HFFc6 (cell line): ENCODE measurements at regions not wholly inside any gene's neighbourhood (a gene's known extent, or its start where the extent isn't known, plus 50 kb on each side); places are given as distances from the start of the nearest gene placed in this dataset.
"Not testable (repeated sequence)": the region's sequence is repeated elsewhere in the genome, so short reads cannot be mapped to it uniquely, and the experiment has no call there.

Source experiments
- DNase-seq: peaks from one replicate; pipeline ENCODE4 v3.0.0-alpha.2; 2018
- H3K27ac Mint-ChIP-seq: 2 replicates; pipeline ENCODE4 v1.8.0; 2020; ENCODE audit warnings: mild to moderate bottlenecking, mixed read lengths
- H3K27me3 Mint-ChIP-seq: 2 replicates; pipeline ENCODE4 v1.8.0; 2021; ENCODE audit warnings: mild to moderate bottlenecking, moderate library complexity, mixed read lengths; ENCODE audit not compliant: insufficient read depth
- H3K36me3 Mint-ChIP-seq: 2 replicates; pipeline ENCODE4 v1.8.0; 2021; ENCODE audit warnings: low read depth, mixed read lengths
- H3K4me1 Mint-ChIP-seq: 2 replicates; pipeline ENCODE4 v1.8.0; 2020; ENCODE audit warnings: low read depth, mixed read lengths
- H3K4me3 Mint-ChIP-seq: 2 replicates; pipeline ENCODE4 v1.8.0; 2020; ENCODE audit warnings: mild to moderate bottlenecking, moderate library complexity, mixed read lengths
- H3K9me3 Mint-ChIP-seq: 2 replicates; pipeline ENCODE4 v1.8.0; 2020; ENCODE audit warnings: mild to moderate bottlenecking, mixed read lengths
- TF ChIP-seq, protein P1 (sequence below): fragments of 200-600 bp; sonication (generic); IDR thresholded peaks from 2 replicates; pipeline ENCODE4 v1.5.0; 2021; ENCODE audit warnings: antibody characterized with exemption, mild to moderate bottlenecking

- TF ChIP-seq, protein P1, sequence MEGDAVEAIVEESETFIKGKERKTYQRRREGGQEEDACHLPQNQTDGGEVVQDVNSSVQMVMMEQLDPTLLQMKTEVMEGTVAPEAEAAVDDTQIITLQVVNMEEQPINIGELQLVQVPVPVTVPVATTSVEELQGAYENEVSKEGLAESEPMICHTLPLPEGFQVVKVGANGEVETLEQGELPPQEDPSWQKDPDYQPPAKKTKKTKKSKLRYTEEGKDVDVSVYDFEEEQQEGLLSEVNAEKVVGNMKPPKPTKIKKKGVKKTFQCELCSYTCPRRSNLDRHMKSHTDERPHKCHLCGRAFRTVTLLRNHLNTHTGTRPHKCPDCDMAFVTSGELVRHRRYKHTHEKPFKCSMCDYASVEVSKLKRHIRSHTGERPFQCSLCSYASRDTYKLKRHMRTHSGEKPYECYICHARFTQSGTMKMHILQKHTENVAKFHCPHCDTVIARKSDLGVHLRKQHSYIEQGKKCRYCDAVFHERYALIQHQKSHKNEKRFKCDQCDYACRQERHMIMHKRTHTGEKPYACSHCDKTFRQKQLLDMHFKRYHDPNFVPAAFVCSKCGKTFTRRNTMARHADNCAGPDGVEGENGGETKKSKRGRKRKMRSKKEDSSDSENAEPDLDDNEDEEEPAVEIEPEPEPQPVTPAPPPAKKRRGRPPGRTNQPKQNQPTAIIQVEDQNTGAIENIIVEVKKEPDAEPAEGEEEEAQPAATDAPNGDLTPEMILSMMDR: no peak
- Mint-ChIP-seq H3K4me1 (no peaks in the 10 kb centered on the region), H3K36me3 (no peaks in the 10 kb centered on the region), H3K27ac (no peak overlapping the region), H3K9me3 (peaks cover 38% of the 10 kb centered on the region), H3K27me3 (no peaks in the 10 kb centered on the region), H3K4me3 (no peak overlapping the region)
- no peak for DNase-seq
Observed at GRCh38 chr13:54706336-54706735, 1677.7 kb downstream of the OLFM4 start.

GRCh38 chr13:54709546-54709945 lies 1680.9 kb downstream of the OLFM4 start:
- H3K27ac Mint-ChIP-seq: no peak overlapping the region
- no peaks in the 10 kb centered on the region for H3K36me3 Mint-ChIP-seq
- peaks cover 23% of the 10 kb centered on the region for H3K9me3 Mint-ChIP-seq
- TF ChIP-seq, protein P1: no peak
- no peaks in the 10 kb centered on the region for H3K4me1 Mint-ChIP-seq
- no peaks in the 10 kb centered on the region for H3K27me3 Mint-ChIP-seq
- H3K4me3 Mint-ChIP-seq: no peak overlapping the region
- DNase-seq: no peak

- DNase-seq: no peak
- no peaks in the 10 kb centered on the region for H3K36me3 Mint-ChIP-seq
- peaks cover 26% of the 10 kb centered on the region for H3K9me3 Mint-ChIP-seq
- TF ChIP-seq, protein P1: no peak
- no peak overlapping the region for H3K27ac Mint-ChIP-seq
- H3K4me1 Mint-ChIP-seq: no peaks in the 10 kb centered on the region
- H3K27me3 Mint-ChIP-seq: no peaks in the 10 kb centered on the region
- no peak overlapping the region for H3K4me3 Mint-ChIP-seq
Observed at GRCh38 chr13:54733639-54734038, 1705.0 kb downstream of the OLFM4 start.

GRCh38 chr13:54737211-54737610 lies 1708.6 kb downstream of the OLFM4 start:
- DNase-seq, H3K4me1 Mint-ChIP-seq, H3K36me3 Mint-ChIP-seq, H3K4me3 Mint-ChIP-seq, H3K27me3 Mint-ChIP-seq, H3K27ac Mint-ChIP-seq: not testable (repeated sequence)
- peaks cover 21% of the 10 kb centered on the region for H3K9me3 Mint-ChIP-seq

DNA sequence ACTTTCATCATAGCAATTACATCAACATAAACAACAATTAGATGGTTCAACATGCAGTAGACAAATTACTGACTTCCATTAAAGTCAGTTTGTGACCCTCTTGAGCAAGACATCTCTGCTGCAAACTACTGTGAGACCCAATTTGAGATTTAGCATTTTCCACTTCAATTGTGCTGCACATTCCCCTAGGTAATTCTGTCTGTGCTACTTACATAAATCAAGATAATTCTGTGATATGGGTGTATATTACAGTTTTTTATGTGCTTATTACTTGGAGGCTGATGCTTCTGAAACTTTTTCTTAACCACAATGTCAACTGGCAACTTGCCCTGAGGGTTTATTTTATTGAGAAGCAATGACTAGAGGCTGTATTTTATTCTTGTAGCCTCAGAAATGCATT lies 1714.4 kb downstream of the OLFM4 start:
- Mint-ChIP-seq H3K9me3 (peaks cover 20% of the 10 kb centered on the region), H3K27ac (no peak overlapping the region), H3K36me3 (no peaks in the 10 kb centered on the region), H3K4me3 (no peak overlapping the region), H3K27me3 (no peaks in the 10 kb centered on the region), H3K4me1 (no peaks in the 10 kb centered on the region)
- no peak for DNase-seq
- TF ChIP-seq, protein P1: no peak

GRCh38 chr13:54744747-54745146 lies 1716.1 kb downstream of the OLFM4 start:
- TF ChIP-seq, protein P1: no peak
- no peak overlapping the region for H3K27ac Mint-ChIP-seq

More at GRCh38 chr13:54744747-54745146, 1716.1 kb downstream of the OLFM4 start:
- no peaks in the 10 kb centered on the region for H3K4me1 Mint-ChIP-seq
- DNase-seq: no peak
- peaks cover 18% of the 10 kb centered on the region for H3K9me3 Mint-ChIP-seq
- H3K4me3 Mint-ChIP-seq: no peak overlapping the region
- H3K36me3 Mint-ChIP-seq: no peaks in the 10 kb centered on the region
- H3K27me3 Mint-ChIP-seq: no peaks in the 10 kb centered on the region
